CD4-positive, alpha-beta T cell treated with Interferon gamma for 1 hour (primary cell): ENCODE measurements at regions not wholly inside any gene's neighbourhood (a gene's known extent, or its start where the extent isn't known, plus 50 kb on each side); places are given as distances from the start of the nearest gene placed in this dataset.
"Not testable (repeated sequence)": the region's sequence is repeated elsewhere in the genome, so short reads cannot be mapped to it uniquely, and the experiment has no call there.

Experiments
- DNase-seq: peaks from one replicate; pipeline ENCODE4 v3.0.0-alpha.2; 2020

- no peak for DNase-seq
Measured at GRCh38 chr13:53101883-53102282, 73.3 kb downstream of the OLFM4 start.

- DNase-seq = no peak
Measured at GRCh38 chr13:53104136-53104535, 75.5 kb downstream of the OLFM4 start.

GRCh38 chr13:53105477-53105876 is 76.9 kb downstream of the OLFM4 start:
- DNase-seq = no peak

- DNase-seq = no peak
Measured at GRCh38 chr13:53105890-53106289, 77.3 kb downstream of the OLFM4 start.

GRCh38 chr13:53110181-53110580 is 81.6 kb downstream of the OLFM4 start:
- DNase-seq = no peak

GRCh38 chr13:53110614-53111013 is 82.0 kb downstream of the OLFM4 start:
- DNase-seq = no peak

- no peak for DNase-seq
Measured at GRCh38 chr13:53112522-53112921, 83.9 kb downstream of the OLFM4 start.

- not testable (repeated sequence) for DNase-seq
Measured at GRCh38 chr13:53117048-53117447, 88.4 kb downstream of the OLFM4 start.

- no peak for DNase-seq
Measured at GRCh38 chr13:53121131-53121773, 92.6 kb downstream of the OLFM4 start.

GRCh38 chr13:53121919-53122318 is 93.3 kb downstream of the OLFM4 start:
- no peak for DNase-seq

GRCh38 chr13:53123536-53123935 is 94.9 kb downstream of the OLFM4 start:
- DNase-seq = no peak

GRCh38 chr13:53124623-53125022 is 96.0 kb downstream of the OLFM4 start:
- DNase-seq = no peak

GRCh38 chr13:53126841-53127245 is 98.2 kb downstream of the OLFM4 start:
- DNase-seq = no peak

- DNase-seq = no peak
Measured at GRCh38 chr13:53127373-53127772, 98.8 kb downstream of the OLFM4 start.

GRCh38 chr13:53129864-53130393 is 101.3 kb downstream of the OLFM4 start:
- DNase-seq = no peak

GRCh38 chr13:53131361-53131760 is 102.7 kb downstream of the OLFM4 start:
- DNase-seq = no peak

GRCh38 chr13:53135301-53135700 is 106.7 kb downstream of the OLFM4 start:
- DNase-seq = no peak

GRCh38 chr13:53136554-53137215 is 108.1 kb downstream of the OLFM4 start:
- no peak for DNase-seq

GRCh38 chr13:53137779-53138178 is 109.2 kb downstream of the OLFM4 start:
- no peak for DNase-seq

- DNase-seq = no peak
Measured at GRCh38 chr13:53138376-53139036, 109.9 kb downstream of the OLFM4 start.

GRCh38 chr13:53141336-53141735 is 112.7 kb downstream of the OLFM4 start:
- DNase-seq = no peak

GRCh38 chr13:53142306-53142705 is 113.7 kb downstream of the OLFM4 start:
- DNase-seq = no peak

- no peak for DNase-seq
Measured at GRCh38 chr13:53143757-53144339, 115.2 kb downstream of the OLFM4 start.

- DNase-seq = peak; percentile 1
Measured at GRCh38 chr13:53144826-53145225, 116.2 kb downstream of the OLFM4 start.
